ENCODE measurements at regions not wholly inside any gene's neighbourhood (a gene's known extent, or its start where the extent isn't known, plus 50 kb on each side); places are given as distances from the start of the nearest gene placed in this dataset.

GRCh38 chr3:112761062-112761638 lies 85.5 kb downstream of the CD200R1L start:
- no peak overlapping the region for H3K27ac Mint-ChIP-seq
- Histone ChIP-seq H3K9ac (ENCODE audit: insufficient read depth, low read length, poor library complexity, severe bottlenecking) (no peak overlapping the region), H4K20me1 (ENCODE audit: insufficient read depth, low read length) (no peaks in the 10 kb centered on the region), H3K9me3 (replicated peaks in 1 of 2; ENCODE audit: control insufficient read depth in 1 of 2, insufficient read depth in 1 of 2, low read length in 2 of 2) (peaks cover 4 to 13% of the 10 kb centered on the region in 2 donors), H3K79me2 (ENCODE audit: insufficient read depth, low read length) (no peaks in the 10 kb centered on the region), H2AFZ (ENCODE audit: insufficient read depth, low read depth, low read length, poor library complexity, severe bottlenecking) (no peak overlapping the region), H3K27ac (ENCODE audit: low read depth in 1 of 2, low read length in 2 of 2) (no peak overlapping the region), H3K27me3 (ENCODE audit: control insufficient read depth in 2 of 2, insufficient read depth in 2 of 2, low read length in 2 of 2) (no peaks in the 10 kb centered on the region), H3K4me2 (replicated peaks; ENCODE audit: extremely low read depth, low read length, poor library complexity, severe bottlenecking) (no peak overlapping the region), H3K4me3 (replicated peaks in 1 of 3; ENCODE audit: low read depth in 2 of 3, low read length in 3 of 3) (no peak overlapping the region), H3K36me3 (replicated peaks in 1 of 2; ENCODE audit: control insufficient read depth in 1 of 2, insufficient read depth in 2 of 2, low read length in 2 of 2) (no peaks in the 10 kb centered on the region), H3K4me1 (ENCODE audit: control insufficient read depth in 1 of 2, insufficient read depth in 2 of 2, low read length in 2 of 2) (peaks cover 10 to 19% of the 10 kb centered on the region in 2 donors)
- peaks cover 0 to 2% (median 0%) of the 10 kb centered on the region in 3 donors for H3K27me3 Mint-ChIP-seq (ENCODE audit: low read depth in 3 of 3)
- no peak overlapping the region for H3K4me3 Mint-ChIP-seq
- peaks cover 4 to 13% (median 9%) of the 10 kb centered on the region in 7 donors for H3K9me3 Mint-ChIP-seq
- peaks cover 0 to 6% of the 10 kb centered on the region in 2 donors for H3K36me3 Mint-ChIP-seq
- H3K4me1 Mint-ChIP-seq: peaks cover 16% of the 10 kb centered on the region
- intact Hi-C loops (cut with micrococcal nuclease): no loop called here
- TF ChIP-seq, protein P1, sequence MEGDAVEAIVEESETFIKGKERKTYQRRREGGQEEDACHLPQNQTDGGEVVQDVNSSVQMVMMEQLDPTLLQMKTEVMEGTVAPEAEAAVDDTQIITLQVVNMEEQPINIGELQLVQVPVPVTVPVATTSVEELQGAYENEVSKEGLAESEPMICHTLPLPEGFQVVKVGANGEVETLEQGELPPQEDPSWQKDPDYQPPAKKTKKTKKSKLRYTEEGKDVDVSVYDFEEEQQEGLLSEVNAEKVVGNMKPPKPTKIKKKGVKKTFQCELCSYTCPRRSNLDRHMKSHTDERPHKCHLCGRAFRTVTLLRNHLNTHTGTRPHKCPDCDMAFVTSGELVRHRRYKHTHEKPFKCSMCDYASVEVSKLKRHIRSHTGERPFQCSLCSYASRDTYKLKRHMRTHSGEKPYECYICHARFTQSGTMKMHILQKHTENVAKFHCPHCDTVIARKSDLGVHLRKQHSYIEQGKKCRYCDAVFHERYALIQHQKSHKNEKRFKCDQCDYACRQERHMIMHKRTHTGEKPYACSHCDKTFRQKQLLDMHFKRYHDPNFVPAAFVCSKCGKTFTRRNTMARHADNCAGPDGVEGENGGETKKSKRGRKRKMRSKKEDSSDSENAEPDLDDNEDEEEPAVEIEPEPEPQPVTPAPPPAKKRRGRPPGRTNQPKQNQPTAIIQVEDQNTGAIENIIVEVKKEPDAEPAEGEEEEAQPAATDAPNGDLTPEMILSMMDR (IDR thresholded peaks at IDR 0.05): no peak
- DNase-seq: no peak

DNA sequence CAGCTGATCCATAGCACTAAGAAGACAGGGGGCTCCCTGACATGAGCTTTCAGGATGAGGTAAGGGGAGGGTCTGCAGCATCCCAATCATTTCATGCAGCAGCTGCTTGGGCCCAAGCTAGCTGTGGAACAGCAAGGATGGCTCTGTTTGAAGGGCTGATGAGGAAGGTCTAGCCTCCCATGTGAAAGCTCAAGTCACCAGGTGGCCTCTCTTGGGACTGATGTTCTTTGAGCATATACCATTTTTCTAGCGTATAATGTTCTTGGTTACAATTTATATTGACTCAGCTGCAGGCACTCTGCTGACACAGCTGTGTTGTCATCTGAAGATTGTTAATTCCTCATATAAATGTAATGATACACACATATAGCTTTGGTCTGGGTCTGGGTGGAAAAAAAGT lies 87.0 kb downstream of the CD200R1L start:
- H3K4me1 ChIP-seq (ENCODE audit: control insufficient read depth in 1 of 2, insufficient read depth in 2 of 2, low read length in 2 of 2): peaks cover 12 to 19% of the 10 kb centered on the region in 2 donors
- intact Hi-C loops (cut with micrococcal nuclease): no loop called here
- H3K36me3 ChIP-seq (replicated peaks in 1 of 2; ENCODE audit: control insufficient read depth in 1 of 2, insufficient read depth in 2 of 2, low read length in 2 of 2): no peaks in the 10 kb centered on the region
- H3K9me3 ChIP-seq (replicated peaks in 1 of 2; ENCODE audit: control insufficient read depth in 1 of 2, insufficient read depth in 1 of 2, low read length in 2 of 2): peaks cover 9 to 14% of the 10 kb centered on the region in 2 donors
- TF ChIP-seq, protein P1 (IDR thresholded peaks at IDR 0.05): no peak
- H3K9ac ChIP-seq (ENCODE audit: insufficient read depth, low read length, poor library complexity, severe bottlenecking): no peak overlapping the region
- Mint-ChIP-seq H3K27me3 (ENCODE audit: low read depth in 3 of 3) (peaks cover 0 to 2% (median 0%) of the 10 kb centered on the region in 3 donors), H3K36me3 (peaks cover 0 to 6% of the 10 kb centered on the region in 2 donors), H3K9me3 (peaks cover 5 to 16% (median 13%) of the 10 kb centered on the region in 7 donors), H3K4me3 (no peak overlapping the region), H3K4me1 (peaks cover 15% of the 10 kb centered on the region), H3K27ac (no peak overlapping the region)
- H2AFZ ChIP-seq (ENCODE audit: insufficient read depth, low read depth, low read length, poor library complexity, severe bottlenecking): no peak overlapping the region
- no CpG with 5 or more reads among the region's 1 CpG for WGBS (ENCODE audit: insufficient coverage)
- H3K4me2 ChIP-seq (replicated peaks; ENCODE audit: extremely low read depth, low read length, poor library complexity, severe bottlenecking): no peak overlapping the region
- H3K27ac ChIP-seq (ENCODE audit: low read depth in 1 of 2, low read length in 2 of 2): no peak overlapping the region
- no peak for DNase-seq
- no peaks in the 10 kb centered on the region for H3K27me3 ChIP-seq (ENCODE audit: control insufficient read depth in 2 of 2, insufficient read depth in 2 of 2, low read length in 2 of 2)
- no peaks in the 10 kb centered on the region for H4K20me1 ChIP-seq (ENCODE audit: insufficient read depth, low read length)
- H3K4me3 ChIP-seq (replicated peaks in 1 of 3; ENCODE audit: low read depth in 2 of 3, low read length in 3 of 3): no peak overlapping the region
- H3K79me2 ChIP-seq (ENCODE audit: insufficient read depth, low read length): no peaks in the 10 kb centered on the region

Data from CD14-positive monocyte (primary cell).